Heart left ventricle (tissue), 16 donors: ENCODE measurements at regions not wholly inside any gene's neighbourhood (a gene's known extent, or its start where the extent isn't known, plus 50 kb on each side); places are given as distances from the start of the nearest gene placed in this dataset.
"Not testable (repeated sequence)": the region's sequence is repeated elsewhere in the genome, so short reads cannot be mapped to it uniquely, and the experiment has no call there.

ENCODE experiments used
- ATAC-seq, 4 donors: fragments of 200-7000 bp; cut with Tn5 transposase; one replicate each; pipeline ENCODE4 v1.9.1; 2020 to 2022; ENCODE audit warnings: moderate library complexity in 4 of 4, mild to moderate bottlenecking in 3 of 4, moderate number of reproducible peaks in 1 of 4
- DNase-seq, 5 donors: peaks; one replicate each; pipeline ENCODE4 v3.0.0-alpha.2; 2020
- H3K27ac ChIP-seq, 12 donors: fragments of 200-600 bp; sonication (generic) in 4 of 12; one replicate each; pipeline versions ENCODE4 v1.5.0 to v1.8.0; 2016 to 2022; ENCODE audit warnings: mild to moderate bottlenecking in 2 of 12
- H3K27me3 ChIP-seq, 9 donors: fragments of 200-600 bp; sonication (generic) in 2 of 9; one replicate each; pipeline versions ENCODE4 v1.5.1 to v1.8.0; 2016 to 2022; ENCODE audit warnings: mild to moderate bottlenecking in 3 of 9
- H3K36me3 ChIP-seq, 9 donors: fragments of 200-600 bp; sonication (generic) in 2 of 9; one replicate each; pipeline versions ENCODE4 v1.5.0 to v1.8.0; 2018 to 2022; ENCODE audit warnings: mild to moderate bottlenecking in 2 of 9
- H3K4me1 ChIP-seq, 12 donors: fragments of 200-600 bp; sonication (generic) in 4 of 12; one replicate each; pipeline versions ENCODE4 v1.5.0 to v1.8.0; 2016 to 2022; ENCODE audit warnings: mild to moderate bottlenecking in 3 of 12
- H3K4me3 ChIP-seq, 12 donors: fragments of 200-600 bp; sonication (generic) in 4 of 12; one replicate each; pipeline versions ENCODE4 v1.5.0 to v1.8.0; 2017 to 2022; ENCODE audit warnings: mild to moderate bottlenecking in 9 of 12, moderate library complexity in 4 of 12
- H3K9me3 ChIP-seq, 12 donors: fragments of 200-600 bp; sonication (generic) in 4 of 12; one replicate each; pipeline versions ENCODE4 v1.5.0 to v1.8.0; 2016 to 2022; ENCODE audit warnings: mild to moderate bottlenecking in 1 of 12
- POLR2A ChIP-seq, 2 donors: fragments of 450-650 bp; IDR thresholded peaks; one replicate each; pipeline ENCODE4 v1.6.1; 2017; ENCODE audit warnings: antibody characterized with exemption in 2 of 2, mild to moderate bottlenecking in 2 of 2, moderate library complexity in 2 of 2
- WGBS, 4 donors: extraction: QIAGEN DNeasy Blood & Tissue Kit in 2 of 4; methylation state at CpG; one replicate each; pipeline versions ENCODE4 v1.1.5 to v1.1.7; 2013 to 2018; 5-methylcytosine and 5-hydroxymethylcytosine counted together
- intact Hi-C, 10 donors: fragments of 100-400 bp; cut with DNase I; formaldehyde crosslinking; loops; one replicate each; pipeline versions ENCODE4 v1.11.1 to v1.14.2; 2022
- TF ChIP-seq, protein P1 (sequence below), 12 donors: fragments of 200-600 bp; sonication (generic) in 4 of 12; IDR thresholded peaks; one replicate each; pipeline versions ENCODE4 v1.5.0 to v1.8.0; 2018 to 2022; ENCODE audit warnings: antibody characterized with exemption in 12 of 12, mild to moderate bottlenecking in 5 of 12
- donor health status: ischemic (EF 13 %, LVEDD 7.1; RV severe dilation, severe dysfunction).
- donor health status: healthy with polysubstance abuse.
- donor health status: DM: no; HTN: yes; CAD: no.
- donor health status: DM: no; HTN: no; CAD: no.
- donor health status: ischemic (EF 25% LVEDD 6.9; RV normal size, moderate dysfunction).
- donor health status: ischemic (EF 25% LVEDD 5.7; RV mildly dilated, moderate dysfunction).
- donor health status: healthy.
- donor health status: DM: yes; HTN: yes; CAD: no.
- donor health status: ischemic (EF 35%, LVEDD 5.7; RV mildly dilated, moderate dysfunction).
- donor health status: nonischemic (EF 11% LVEDD 7.7; RV severe dilation, severe dysfunction).
- donor health status: DM: yes; HTN: yes; CAD: no.
- donor health status: PGD.
- donor health status: ischemic (EF 29% LVEDD 5.4; RV normal size, mild dysfunction).
- donor health status: nonischemic (EF 23%, LVEDD 6.1; RV moderate dilation, normal function).

DNA sequence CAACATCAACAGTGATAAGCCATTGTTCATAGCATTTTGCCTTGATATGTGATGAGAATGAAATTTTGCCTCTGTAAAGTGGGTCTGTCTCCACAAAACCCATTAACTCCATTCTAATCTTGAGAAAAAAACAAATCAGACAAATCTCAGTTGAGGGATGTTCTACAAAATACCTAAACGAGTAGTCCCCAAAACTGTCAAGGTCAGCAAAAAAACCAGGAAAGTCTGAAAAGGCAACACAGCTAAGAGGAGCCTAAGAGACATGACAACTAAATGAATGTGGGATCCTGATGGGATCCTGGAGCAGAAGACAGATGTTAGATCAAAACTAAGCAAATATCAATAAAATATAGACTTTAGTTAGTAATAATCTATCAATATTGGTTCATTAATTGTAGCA is 431.6 kb upstream of the SPTLC3 start:
- DNase-seq, result no peak
- H3K9me3 ChIP-seq, result no peaks in the 10 kb centered on the region
- WGBS, 4 donors, result 64 to 70% (median 66%) methylated on average over 1 of the region's 1 CpG
- H3K27me3 ChIP-seq, result no peaks in the 10 kb centered on the region
- intact Hi-C loops, result no loop called here
- H3K4me3 ChIP-seq, result no peak overlapping the region
- H3K36me3 ChIP-seq, result no peaks in the 10 kb centered on the region
- no peak for ATAC-seq
- H3K27ac ChIP-seq, result no peak overlapping the region
- peaks cover 0 to 17% (median 0%) of the 10 kb centered on the region in 12 donors for H3K4me1 ChIP-seq
- TF ChIP-seq, protein P1, sequence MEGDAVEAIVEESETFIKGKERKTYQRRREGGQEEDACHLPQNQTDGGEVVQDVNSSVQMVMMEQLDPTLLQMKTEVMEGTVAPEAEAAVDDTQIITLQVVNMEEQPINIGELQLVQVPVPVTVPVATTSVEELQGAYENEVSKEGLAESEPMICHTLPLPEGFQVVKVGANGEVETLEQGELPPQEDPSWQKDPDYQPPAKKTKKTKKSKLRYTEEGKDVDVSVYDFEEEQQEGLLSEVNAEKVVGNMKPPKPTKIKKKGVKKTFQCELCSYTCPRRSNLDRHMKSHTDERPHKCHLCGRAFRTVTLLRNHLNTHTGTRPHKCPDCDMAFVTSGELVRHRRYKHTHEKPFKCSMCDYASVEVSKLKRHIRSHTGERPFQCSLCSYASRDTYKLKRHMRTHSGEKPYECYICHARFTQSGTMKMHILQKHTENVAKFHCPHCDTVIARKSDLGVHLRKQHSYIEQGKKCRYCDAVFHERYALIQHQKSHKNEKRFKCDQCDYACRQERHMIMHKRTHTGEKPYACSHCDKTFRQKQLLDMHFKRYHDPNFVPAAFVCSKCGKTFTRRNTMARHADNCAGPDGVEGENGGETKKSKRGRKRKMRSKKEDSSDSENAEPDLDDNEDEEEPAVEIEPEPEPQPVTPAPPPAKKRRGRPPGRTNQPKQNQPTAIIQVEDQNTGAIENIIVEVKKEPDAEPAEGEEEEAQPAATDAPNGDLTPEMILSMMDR (IDR thresholded peaks at IDR 0.05), result no peak
- TF ChIP-seq POLR2A (IDR thresholded peaks at IDR 0.05), result no peak

DNA sequence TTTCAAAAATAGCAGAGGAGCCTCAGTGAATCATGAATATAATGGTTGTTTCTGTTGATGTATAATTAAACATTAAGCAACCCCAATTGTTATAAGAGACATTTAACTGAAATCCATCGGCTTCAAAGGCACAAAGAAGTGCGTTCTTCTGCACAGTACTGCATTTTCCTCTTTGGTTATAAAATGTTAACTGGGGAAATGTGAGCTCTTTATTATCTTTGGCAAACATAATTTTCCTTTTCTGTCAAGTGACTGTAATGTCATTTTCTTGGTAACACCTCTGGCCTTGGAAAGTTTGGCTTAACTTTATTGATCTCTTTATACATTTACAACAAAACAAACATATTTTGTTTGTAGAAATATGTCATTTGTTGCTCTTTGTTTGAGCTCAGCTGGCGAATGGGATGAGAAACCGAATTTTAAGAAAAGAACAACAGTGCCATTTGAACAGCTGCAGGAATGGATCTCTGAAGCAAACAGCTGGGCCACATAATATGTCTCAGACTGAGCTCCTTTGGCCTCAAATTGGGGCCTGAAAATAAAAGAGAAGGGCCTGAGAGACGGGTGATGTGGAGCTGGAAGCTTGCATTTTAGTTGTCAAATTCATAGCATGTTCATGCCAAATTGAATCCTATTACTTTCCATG is 427.0 kb upstream of the SPTLC3 start:
- no peaks in the 10 kb centered on the region for H3K9me3 ChIP-seq
- peak overlapping the region in 7 of 12 donors; percentile 14 to 72 (median 61) for H3K27ac ChIP-seq
- H3K4me1 ChIP-seq, result peaks cover 0 to 13% (median 0%) of the 10 kb centered on the region in 12 donors
- WGBS, 4 donors, result 55 to 68% (median 62%) methylated on average over 5 of the region's 5 CpGs
- H3K27me3 ChIP-seq, result no peaks in the 10 kb centered on the region
- H3K36me3 ChIP-seq, result no peaks in the 10 kb centered on the region
- ATAC-seq (peak; percentile 62 to 91 (median 75)), DNase-seq (peak in 1 of 5 donors; percentile 26)
- intact Hi-C loops, result no loop called here
- no peak for TF ChIP-seq POLR2A (IDR thresholded peaks at IDR 0.05)
- TF ChIP-seq, protein P1 (IDR thresholded peaks at IDR 0.05), result no peak
- no peak overlapping the region for H3K4me3 ChIP-seq

DNA sequence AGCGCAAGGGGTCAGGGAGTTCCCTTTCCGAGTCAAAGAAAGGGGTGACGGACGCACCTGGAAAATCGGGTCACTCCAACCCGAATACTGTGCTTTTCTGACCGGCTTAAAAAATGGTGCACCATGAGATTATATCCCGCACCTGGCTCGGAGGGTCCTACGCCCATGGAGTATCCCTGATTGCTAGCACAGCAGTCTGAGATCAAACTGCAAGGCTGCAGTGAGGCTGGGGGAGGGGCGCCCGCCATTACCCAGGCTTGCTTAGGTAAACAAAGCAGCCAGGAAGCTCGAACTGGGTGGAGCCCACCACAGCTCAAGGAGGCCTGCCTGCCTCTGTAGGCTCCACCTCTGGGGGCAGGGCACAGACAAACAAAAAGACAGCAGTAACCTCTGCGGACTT is 426.1 kb upstream of the SPTLC3 start:
- H3K36me3 ChIP-seq, DNase-seq, ATAC-seq, intact Hi-C loops, H3K27me3 ChIP-seq, H3K4me3 ChIP-seq, H3K9me3 ChIP-seq: not testable (repeated sequence)
- Histone ChIP-seq H3K27ac (peak overlapping the region in 6 of 12 donors; percentile 3 to 72 (median 64)), H3K4me1 (peaks cover 0 to 13% (median 0%) of the 10 kb centered on the region in 12 donors)
- WGBS, 4 donors, result 73 to 94% (median 89%) methylated on average over 11 to 14 of the region's 14 CpGs

DNA sequence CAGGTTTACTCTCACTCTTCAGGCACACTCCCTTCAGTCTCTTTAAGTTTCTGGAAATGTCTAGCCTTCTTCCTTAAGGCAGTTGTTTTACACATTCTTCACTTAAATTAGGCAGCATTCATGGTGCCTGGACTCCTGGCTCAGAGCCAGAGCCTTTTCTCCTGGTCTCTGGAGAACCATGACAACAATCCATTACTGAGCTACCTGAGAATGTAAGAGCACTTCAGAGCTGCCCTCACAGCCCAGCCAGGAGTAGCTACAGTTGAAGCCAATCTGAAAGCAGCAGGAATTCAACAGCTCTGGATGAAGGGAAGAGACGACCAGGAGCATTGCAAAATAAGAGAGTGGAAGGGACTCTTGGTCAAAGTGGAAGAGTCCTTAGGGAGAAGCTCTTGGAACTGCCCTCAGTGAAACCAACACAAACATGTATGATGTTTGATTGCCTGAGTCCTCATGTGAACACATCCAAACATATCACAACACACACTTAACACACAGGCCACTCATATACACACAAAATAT is 416.8 kb upstream of the SPTLC3 start:
- WGBS, 4 donors, result 10 to 33% (median 14%) methylated on average over 1 of the region's 1 CpG
- Histone ChIP-seq H3K27me3 (no peaks in the 10 kb centered on the region), H3K4me1 (no peaks in the 10 kb centered on the region), H3K9me3 (no peaks in the 10 kb centered on the region), H3K4me3 (no peak overlapping the region), H3K27ac (no peak overlapping the region), H3K36me3 (no peaks in the 10 kb centered on the region)
- TF ChIP-seq, protein P1 (IDR thresholded peaks at IDR 0.05), result no peak
- TF ChIP-seq POLR2A (IDR thresholded peaks at IDR 0.05), result no peak
- intact Hi-C loops, result no loop called here
- DNase-seq (no peak), ATAC-seq (no peak)

DNA sequence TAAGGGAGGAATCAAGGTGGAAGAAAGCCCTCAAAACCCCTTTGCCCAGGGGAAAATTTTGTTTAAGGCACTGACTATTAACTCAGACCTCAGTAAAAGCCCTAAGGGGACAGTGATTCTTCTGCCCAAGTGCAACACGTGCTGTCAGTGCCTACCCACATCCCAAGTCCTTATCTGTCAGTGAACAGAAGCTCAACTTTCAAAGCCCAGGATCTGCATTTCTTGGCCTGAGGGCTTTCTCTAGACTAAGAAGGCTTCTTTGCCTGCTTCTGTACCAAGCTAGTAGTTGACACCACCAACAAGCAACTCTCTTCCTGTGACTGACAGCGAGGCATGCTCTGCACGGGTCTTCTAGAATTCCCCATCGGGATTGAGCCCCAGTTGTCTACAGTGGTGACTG is 416.0 kb upstream of the SPTLC3 start:
- TF ChIP-seq POLR2A (IDR thresholded peaks at IDR 0.05), result no peak
- TF ChIP-seq, protein P1 (IDR thresholded peaks at IDR 0.05), result no peak
- WGBS, 4 donors, result 72 to 75% (median 74%) methylated on average over 4 of the region's 4 CpGs
- intact Hi-C loops, result no loop called here
- H3K27ac ChIP-seq, result no peak overlapping the region
- H3K27me3 ChIP-seq, result no peaks in the 10 kb centered on the region
- no peaks in the 10 kb centered on the region for H3K4me1 ChIP-seq
- no peaks in the 10 kb centered on the region for H3K36me3 ChIP-seq
- ATAC-seq (no peak), DNase-seq (no peak)
- no peak overlapping the region for H3K4me3 ChIP-seq
- no peaks in the 10 kb centered on the region for H3K9me3 ChIP-seq
